Liver (tissue), 3 donors: ENCODE measurements at regions not wholly inside any gene's neighbourhood (a gene's known extent, or its start where the extent isn't known, plus 50 kb on each side); places are given as distances from the start of the nearest gene placed in this dataset.

ENCODE experiments used
- ATF3 ChIP-seq: IDR thresholded peaks from 2 replicates; pipeline ENCODE4 v1.6.1; 2016; ENCODE audit warnings: antibody characterized with exemption
- CTCF ChIP-seq: fragments of 150-350 bp; IDR thresholded peaks from 2 replicates; pipeline ENCODE4 v1.5.1; 2017; ENCODE audit warnings: improper control_type of control experiment, low read depth, low read length; ENCODE audit not compliant: missing input control
- FOXA1 ChIP-seq: IDR thresholded peaks from 2 replicates; pipeline ENCODE4 v1.6.1; 2016; ENCODE audit warnings: antibody characterized with exemption
- MAX ChIP-seq: IDR thresholded peaks from 2 replicates; pipeline ENCODE4 v1.6.1; 2016; ENCODE audit warnings: antibody characterized with exemption
- RXRA ChIP-seq, 2 donors: IDR thresholded peaks; 2 replicates each; pipeline ENCODE4 v1.6.1; 2017 to 2018; ENCODE audit warnings: antibody characterized with exemption in 2 of 2, mild to moderate bottlenecking in 1 of 2
- SP1 ChIP-seq: IDR thresholded peaks from 2 replicates; pipeline ENCODE4 v1.6.1; 2018; ENCODE audit warnings: antibody characterized with exemption, mild to moderate bottlenecking
- YY1 ChIP-seq: IDR thresholded peaks from 2 replicates; pipeline ENCODE4 v1.6.1; 2016; ENCODE audit warnings: antibody characterized with exemption, mild to moderate bottlenecking
- ZBTB33 ChIP-seq: IDR thresholded peaks from 2 replicates; pipeline ENCODE4 v1.6.1; 2016; ENCODE audit warnings: antibody characterized with exemption
- donor health status: healthy.
- donor health status: healthy.

- TF ChIP-seq SP1 = no peak
- no peak for TF ChIP-seq CTCF
- no peak for TF ChIP-seq ATF3
- TF ChIP-seq ZBTB33 = no peak
- no peak for TF ChIP-seq YY1
- no peak for TF ChIP-seq FOXA1
- TF ChIP-seq MAX = no peak
- TF ChIP-seq RXRA (IDR thresholded peaks at IDR 0.05) = no peak
These were observed 67.6 kb downstream of the FOXD1 start for GRCh38 chr5:73380710-73381589.
